GM13976 (cell line): ENCODE measurements at regions not wholly inside any gene's neighbourhood (a gene's known extent, or its start where the extent isn't known, plus 50 kb on each side); places are given as distances from the start of the nearest gene placed in this dataset.

Source experiments
- DNase-seq: peaks from one replicate; pipeline ENCODE4 v3.0.0; 2012; ENCODE audit warnings: low spot score
- CTCF ChIP-seq: IDR thresholded peaks from 2 replicates; pipeline ENCODE4 v1.5.1; 2012; ENCODE audit warnings: borderline replicate concordance, mild to moderate bottlenecking; ENCODE audit not compliant: insufficient read depth; ENCODE audit errors: extremely low read depth, missing control alignments, control extremely low read depth
- in situ Hi-C: fragments of 300-500 bp; cut with MboI; formaldehyde crosslinking; loops from one replicate; pipeline ENCODE4 v1.12.0; 2022; ENCODE audit warnings: low sequenced_read_pairs, mixed read lengths, inconsistent platforms; ENCODE audit not compliant: unreplicated experiment

DNA sequence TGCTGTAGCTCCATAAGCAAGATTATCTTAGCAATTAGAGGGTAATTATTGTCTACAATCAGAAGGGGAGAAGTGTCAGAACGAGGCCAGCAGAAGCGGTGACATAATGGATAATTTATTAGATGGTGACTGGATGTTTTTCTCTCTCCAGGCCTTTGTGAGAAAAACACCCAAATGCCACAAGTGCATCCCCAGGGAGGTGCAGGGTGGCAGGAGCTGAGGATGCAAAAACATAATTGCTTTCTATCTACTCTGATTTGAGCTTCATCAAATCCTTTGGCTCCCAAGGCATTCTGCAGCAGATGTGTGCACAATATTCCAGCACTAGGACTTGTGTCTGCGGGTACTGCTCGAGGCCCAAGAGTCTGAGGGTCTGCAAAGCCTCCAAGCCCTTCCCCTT lies 220.1 kb upstream of the SERP2 start:
- no peak for DNase-seq
- in situ Hi-C loops: no loop called here
- TF ChIP-seq CTCF: no peak

DNA sequence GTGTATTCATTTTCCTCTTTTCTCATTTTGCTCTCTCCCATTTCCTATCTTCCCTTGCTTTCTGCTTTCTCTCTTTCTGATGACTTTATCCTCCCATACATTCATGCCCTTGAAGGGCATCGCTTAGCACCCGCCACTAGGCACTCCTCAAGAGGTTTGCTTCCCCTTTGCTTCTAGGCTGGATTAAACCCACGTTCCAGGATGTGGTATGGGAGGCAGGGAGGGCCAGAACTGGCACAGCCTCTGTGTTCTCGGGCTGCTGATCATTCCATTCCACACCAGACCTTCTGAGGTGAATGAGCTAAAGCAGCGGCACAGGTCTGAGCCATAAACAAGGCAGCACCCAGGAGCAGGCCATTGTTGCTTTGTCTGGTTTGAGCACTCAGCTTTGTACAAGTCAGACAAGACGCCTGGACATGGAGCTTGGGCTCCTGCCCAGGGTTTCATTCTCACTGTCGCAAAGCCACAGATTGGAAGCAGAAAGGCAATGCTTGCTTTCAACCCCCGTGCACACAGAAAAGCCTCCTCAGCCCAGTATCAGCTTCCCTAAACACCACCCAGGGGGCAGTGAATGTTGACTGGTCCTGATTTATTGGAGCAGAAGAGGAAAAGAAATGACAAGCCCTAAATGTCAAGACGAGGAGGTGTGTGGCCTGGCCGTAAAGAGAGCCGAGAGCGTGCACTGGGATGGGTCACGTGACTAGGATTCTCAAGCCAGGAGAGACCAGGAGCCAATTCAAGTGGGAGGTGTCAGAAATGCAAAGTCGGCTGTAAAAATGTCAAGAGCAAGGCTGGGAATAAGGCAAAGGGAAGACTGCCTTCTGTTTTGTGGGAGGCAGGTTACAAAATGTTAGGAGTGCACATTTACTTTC lies 218.0 kb upstream of the SERP2 start:
- DNase-seq: no peak
- no peak for TF ChIP-seq CTCF
- in situ Hi-C loops: no loop called here

DNA sequence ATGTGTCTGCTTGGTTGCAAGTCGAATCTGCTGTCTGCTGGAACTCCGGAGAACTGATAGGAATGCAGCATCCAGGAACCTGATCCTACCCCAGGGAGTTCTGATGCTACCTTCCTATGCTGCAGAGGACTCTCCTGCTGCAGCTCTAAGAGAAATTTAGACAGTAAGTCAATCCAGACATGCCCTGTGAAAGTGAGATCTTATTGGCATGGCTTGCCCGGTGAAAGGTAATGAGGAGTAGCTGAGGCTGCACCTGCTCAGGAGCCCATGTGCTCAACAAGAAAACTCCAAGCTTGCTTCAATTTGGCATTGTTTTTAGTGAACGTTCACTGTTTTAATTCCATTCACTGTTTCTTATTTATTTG lies 217.3 kb upstream of the SERP2 start:
- no peak for DNase-seq

GRCh38 chr13:44157606-44158005 lies 216.0 kb upstream of the SERP2 start:
- no peak for DNase-seq
- no peak for TF ChIP-seq CTCF
- in situ Hi-C loops: no loop called here

More for the DNA sequence above, 217.3 kb upstream of the SERP2 start:
- no peak for TF ChIP-seq CTCF
- in situ Hi-C loops: no loop called here

- TF ChIP-seq CTCF: no peak
- in situ Hi-C loops: no loop called here
These were observed 215.5 kb upstream of the SERP2 start for GRCh38 chr13:44158098-44158521.

DNA sequence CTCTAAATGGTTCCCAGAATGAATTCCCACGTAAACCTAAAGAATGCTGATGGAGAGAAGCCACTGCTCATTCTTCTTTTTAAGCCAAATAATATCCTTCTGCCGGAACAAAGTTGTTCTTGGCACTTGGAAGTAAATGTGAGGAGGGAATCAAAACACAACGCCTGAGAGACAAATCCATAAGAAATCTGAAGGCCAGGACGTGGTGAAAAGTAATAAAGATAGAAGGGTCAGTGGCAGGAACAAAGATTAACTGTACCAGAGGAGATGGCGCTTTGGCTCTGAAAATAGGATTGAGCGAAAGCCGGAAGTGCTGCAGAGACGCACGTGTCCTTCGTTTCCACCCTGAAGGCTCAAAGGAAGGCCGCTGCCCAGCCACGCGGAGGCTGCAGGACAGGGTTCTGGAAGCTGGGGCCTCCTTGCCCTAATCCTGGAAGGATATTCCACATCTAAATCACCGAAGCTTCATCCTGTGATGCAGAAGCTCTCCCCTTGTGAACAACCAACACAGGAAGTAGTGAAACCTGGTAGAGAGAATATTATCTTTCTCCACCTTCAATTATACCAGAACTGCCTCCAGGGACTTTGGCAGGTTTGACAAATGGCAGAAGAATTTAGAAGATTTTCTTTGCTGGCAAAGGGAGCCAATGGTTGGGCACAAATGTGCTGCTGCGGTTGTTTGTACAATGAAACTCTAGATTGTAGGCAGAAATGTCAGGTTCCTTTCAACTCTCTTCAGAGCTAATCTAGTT lies 214.6 kb upstream of the SERP2 start:
- TF ChIP-seq CTCF: no peak
- in situ Hi-C loops: no loop called here
- no peak for DNase-seq

More at GRCh38 chr13:44158098-44158521, 215.5 kb upstream of the SERP2 start:
- no peak for DNase-seq
